ENCODE measurements at regions not wholly inside any gene's neighbourhood (a gene's known extent, or its start where the extent isn't known, plus 50 kb on each side); places are given as distances from the start of the nearest gene placed in this dataset.

- Histone ChIP-seq H3K9ac (ENCODE audit: low read length) (no peak overlapping the region), H3K4me3 (ENCODE audit: low read depth, low read length) (no peak overlapping the region), H3K9me3 (ENCODE audit: control insufficient read depth, insufficient read depth, low read depth, low read length) (no peaks in the 10 kb centered on the region), H3K36me3 (ENCODE audit: control insufficient read depth, insufficient read depth, low read length) (no peaks in the 10 kb centered on the region), H3K27ac (ENCODE audit: low read depth, low read length) (no peak overlapping the region), H3K4me1 (ENCODE audit: control insufficient read depth, insufficient read depth, low read length) (no peaks in the 10 kb centered on the region), H3K27me3 (ENCODE audit: control insufficient read depth, insufficient read depth, low read length) (no peaks in the 10 kb centered on the region)
Observed at GRCh38 chr6:164262348-164262747, 847.8 kb downstream of the QKI start.

- Histone ChIP-seq H3K27ac (ENCODE audit: low read depth, low read length) (no peak overlapping the region), H3K27me3 (ENCODE audit: control insufficient read depth, insufficient read depth, low read length) (no peaks in the 10 kb centered on the region), H3K36me3 (ENCODE audit: control insufficient read depth, insufficient read depth, low read length) (no peaks in the 10 kb centered on the region), H3K4me3 (ENCODE audit: low read depth, low read length) (no peak overlapping the region), H3K4me1 (ENCODE audit: control insufficient read depth, insufficient read depth, low read length) (no peaks in the 10 kb centered on the region), H3K9ac (ENCODE audit: low read length) (no peak overlapping the region), H3K9me3 (ENCODE audit: control insufficient read depth, insufficient read depth, low read depth, low read length) (no peaks in the 10 kb centered on the region)
Observed at GRCh38 chr6:164258421-164258820, 843.9 kb downstream of the QKI start.

GRCh38 chr6:164252948-164253347 is 838.4 kb downstream of the QKI start:
- H3K4me3 ChIP-seq (ENCODE audit: low read depth, low read length): no peak overlapping the region
- no peaks in the 10 kb centered on the region for H3K9me3 ChIP-seq (ENCODE audit: control insufficient read depth, insufficient read depth, low read depth, low read length)
- no peaks in the 10 kb centered on the region for H3K27me3 ChIP-seq (ENCODE audit: control insufficient read depth, insufficient read depth, low read length)
- no peaks in the 10 kb centered on the region; the same call in 1 of the 2 replicates for H3K4me1 ChIP-seq (ENCODE audit: control insufficient read depth, insufficient read depth, low read length)
- H3K9ac ChIP-seq (ENCODE audit: low read length): no peak overlapping the region
- no peak overlapping the region for H3K27ac ChIP-seq (ENCODE audit: low read depth, low read length)
- no peaks in the 10 kb centered on the region for H3K36me3 ChIP-seq (ENCODE audit: control insufficient read depth, insufficient read depth, low read length)

- H3K9ac ChIP-seq (ENCODE audit: low read length): no peak overlapping the region
- H3K4me3 ChIP-seq (ENCODE audit: low read depth, low read length): no peak overlapping the region
- no peaks in the 10 kb centered on the region for H3K36me3 ChIP-seq (ENCODE audit: control insufficient read depth, insufficient read depth, low read length)
- no peak overlapping the region for H3K27ac ChIP-seq (ENCODE audit: low read depth, low read length)
- H3K4me1 ChIP-seq (ENCODE audit: control insufficient read depth, insufficient read depth, low read length): no peaks in the 10 kb centered on the region; the same call in 1 of the 2 replicates
- no peaks in the 10 kb centered on the region for H3K9me3 ChIP-seq (ENCODE audit: control insufficient read depth, insufficient read depth, low read depth, low read length)
- H3K27me3 ChIP-seq (ENCODE audit: control insufficient read depth, insufficient read depth, low read length): no peaks in the 10 kb centered on the region
Observed at GRCh38 chr6:164252291-164252690, 837.8 kb downstream of the QKI start.

- no peaks in the 10 kb centered on the region; the same call in 1 of the 2 replicates for H3K4me1 ChIP-seq (ENCODE audit: control insufficient read depth, insufficient read depth, low read length)
- no peaks in the 10 kb centered on the region for H3K27me3 ChIP-seq (ENCODE audit: control insufficient read depth, insufficient read depth, low read length)
- H3K27ac ChIP-seq (ENCODE audit: low read depth, low read length): no peak overlapping the region
- H3K9me3 ChIP-seq (ENCODE audit: control insufficient read depth, insufficient read depth, low read depth, low read length): no peaks in the 10 kb centered on the region
- no peaks in the 10 kb centered on the region for H3K36me3 ChIP-seq (ENCODE audit: control insufficient read depth, insufficient read depth, low read length)
- H3K9ac ChIP-seq (ENCODE audit: low read length): no peak overlapping the region
- H3K4me3 ChIP-seq (ENCODE audit: low read depth, low read length): no peak overlapping the region
Observed at GRCh38 chr6:164247106-164247505, 832.6 kb downstream of the QKI start.

- H3K36me3 ChIP-seq (ENCODE audit: control insufficient read depth, insufficient read depth, low read length): no peaks in the 10 kb centered on the region
- H3K9ac ChIP-seq (ENCODE audit: low read length): no peak overlapping the region
Observed at GRCh38 chr6:164246082-164246481, 831.6 kb downstream of the QKI start.

GRCh38 chr6:164243949-164244348 is 829.4 kb downstream of the QKI start:
- Histone ChIP-seq H3K9ac (ENCODE audit: low read length) (no peak overlapping the region), H3K27me3 (ENCODE audit: control insufficient read depth, insufficient read depth, low read length) (no peaks in the 10 kb centered on the region), H3K27ac (ENCODE audit: low read depth, low read length) (no peak overlapping the region), H3K9me3 (ENCODE audit: control insufficient read depth, insufficient read depth, low read depth, low read length) (no peaks in the 10 kb centered on the region), H3K4me1 (ENCODE audit: control insufficient read depth, insufficient read depth, low read length) (no peaks in the 10 kb centered on the region), H3K36me3 (ENCODE audit: control insufficient read depth, insufficient read depth, low read length) (no peaks in the 10 kb centered on the region), H3K4me3 (ENCODE audit: low read depth, low read length) (no peak overlapping the region)

More at GRCh38 chr6:164246082-164246481, 831.6 kb downstream of the QKI start:
- Histone ChIP-seq H3K27me3 (ENCODE audit: control insufficient read depth, insufficient read depth, low read length) (no peaks in the 10 kb centered on the region), H3K4me1 (ENCODE audit: control insufficient read depth, insufficient read depth, low read length) (no peaks in the 10 kb centered on the region), H3K4me3 (ENCODE audit: low read depth, low read length) (no peak overlapping the region), H3K27ac (ENCODE audit: low read depth, low read length) (no peak overlapping the region), H3K9me3 (ENCODE audit: control insufficient read depth, insufficient read depth, low read depth, low read length) (no peaks in the 10 kb centered on the region)

- Histone ChIP-seq H3K4me3 (ENCODE audit: low read depth, low read length) (no peak overlapping the region), H3K9ac (ENCODE audit: low read length) (no peak overlapping the region), H3K9me3 (ENCODE audit: control insufficient read depth, insufficient read depth, low read depth, low read length) (no peaks in the 10 kb centered on the region), H3K4me1 (ENCODE audit: control insufficient read depth, insufficient read depth, low read length) (no peaks in the 10 kb centered on the region), H3K27me3 (ENCODE audit: control insufficient read depth, insufficient read depth, low read length) (no peaks in the 10 kb centered on the region), H3K27ac (ENCODE audit: low read depth, low read length) (no peak overlapping the region), H3K36me3 (ENCODE audit: control insufficient read depth, insufficient read depth, low read length) (no peaks in the 10 kb centered on the region)
Observed at GRCh38 chr6:164243012-164243610, 828.6 kb downstream of the QKI start.

GRCh38 chr6:164230804-164231203 is 816.3 kb downstream of the QKI start:
- Histone ChIP-seq H3K4me1 (ENCODE audit: control insufficient read depth, insufficient read depth, low read length) (no peaks in the 10 kb centered on the region), H3K4me3 (ENCODE audit: low read depth, low read length) (no peak overlapping the region), H3K36me3 (ENCODE audit: control insufficient read depth, insufficient read depth, low read length) (no peaks in the 10 kb centered on the region)

GRCh38 chr6:164230259-164230658 is 815.7 kb downstream of the QKI start:
- Histone ChIP-seq H3K36me3 (ENCODE audit: control insufficient read depth, insufficient read depth, low read length) (no peaks in the 10 kb centered on the region), H3K27ac (ENCODE audit: low read depth, low read length) (no peak overlapping the region), H3K4me3 (ENCODE audit: low read depth, low read length) (no peak overlapping the region), H3K4me1 (ENCODE audit: control insufficient read depth, insufficient read depth, low read length) (no peaks in the 10 kb centered on the region), H3K27me3 (ENCODE audit: control insufficient read depth, insufficient read depth, low read length) (no peaks in the 10 kb centered on the region), H3K9ac (ENCODE audit: low read length) (no peak overlapping the region), H3K9me3 (ENCODE audit: control insufficient read depth, insufficient read depth, low read depth, low read length) (peaks cover 8% of the 10 kb centered on the region; the same call in 1 of the 2 replicates)

More at GRCh38 chr6:164230804-164231203, 816.3 kb downstream of the QKI start:
- Histone ChIP-seq H3K27ac (ENCODE audit: low read depth, low read length) (no peak overlapping the region), H3K27me3 (ENCODE audit: control insufficient read depth, insufficient read depth, low read length) (no peaks in the 10 kb centered on the region), H3K9me3 (ENCODE audit: control insufficient read depth, insufficient read depth, low read depth, low read length) (peaks cover 8% of the 10 kb centered on the region; the same call in 1 of the 2 replicates), H3K9ac (ENCODE audit: low read length) (no peak overlapping the region)

GRCh38 chr6:164229716-164230115 is 815.2 kb downstream of the QKI start:
- H3K36me3 ChIP-seq (ENCODE audit: control insufficient read depth, insufficient read depth, low read length): no peaks in the 10 kb centered on the region
- H3K9me3 ChIP-seq (ENCODE audit: control insufficient read depth, insufficient read depth, low read depth, low read length): peaks cover 6% of the 10 kb centered on the region; the same call in 1 of the 2 replicates
- no peaks in the 10 kb centered on the region for H3K4me1 ChIP-seq (ENCODE audit: control insufficient read depth, insufficient read depth, low read length)
- no peak overlapping the region for H3K9ac ChIP-seq (ENCODE audit: low read length)
- H3K4me3 ChIP-seq (ENCODE audit: low read depth, low read length): no peak overlapping the region
- no peaks in the 10 kb centered on the region for H3K27me3 ChIP-seq (ENCODE audit: control insufficient read depth, insufficient read depth, low read length)
- no peak overlapping the region for H3K27ac ChIP-seq (ENCODE audit: low read depth, low read length)
